HK-2 (cell line): ENCODE measurements at regions not wholly inside any gene's neighbourhood (a gene's known extent, or its start where the extent isn't known, plus 50 kb on each side); places are given as distances from the start of the nearest gene placed in this dataset.
"Not testable (repeated sequence)": the region's sequence is repeated elsewhere in the genome, so short reads cannot be mapped to it uniquely, and the experiment has no call there.

Experiments
- DNase-seq: peaks from one replicate; pipeline ENCODE4 v3.0.0-alpha.2; 2018; ENCODE audit not compliant: unreplicated experiment

GRCh38 chr14:26304056-26304455 is 293.8 kb downstream of the NOVA1 start:
- no peak for DNase-seq

DNA sequence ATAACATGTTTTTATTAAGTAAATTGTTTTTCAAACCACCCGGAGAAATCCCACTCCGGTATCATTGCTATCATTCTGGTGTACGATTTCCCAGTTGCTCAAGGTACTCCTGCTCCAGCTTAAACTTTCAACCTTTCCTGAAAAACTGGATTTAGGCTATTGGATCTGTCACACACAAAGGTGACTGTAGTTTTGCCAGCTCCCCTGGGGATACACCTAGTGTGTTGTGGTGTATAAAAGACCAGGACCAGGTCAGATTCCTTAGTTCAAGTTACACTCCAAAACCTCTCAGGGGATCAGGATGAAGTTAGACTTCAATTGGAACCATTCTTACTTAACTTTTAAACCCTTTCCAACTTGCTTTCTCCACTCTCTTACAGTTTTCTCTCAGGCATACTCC is 303.9 kb downstream of the NOVA1 start:
- no peak for DNase-seq

- no peak for DNase-seq
These were observed 307.8 kb downstream of the NOVA1 start for GRCh38 chr14:26289891-26290486.

- DNase-seq, result no peak
These were observed 311.0 kb downstream of the NOVA1 start for GRCh38 chr14:26286913-26287205.

- DNase-seq, result no peak
These were observed 311.5 kb downstream of the NOVA1 start for GRCh38 chr14:26286081-26286912.

DNA sequence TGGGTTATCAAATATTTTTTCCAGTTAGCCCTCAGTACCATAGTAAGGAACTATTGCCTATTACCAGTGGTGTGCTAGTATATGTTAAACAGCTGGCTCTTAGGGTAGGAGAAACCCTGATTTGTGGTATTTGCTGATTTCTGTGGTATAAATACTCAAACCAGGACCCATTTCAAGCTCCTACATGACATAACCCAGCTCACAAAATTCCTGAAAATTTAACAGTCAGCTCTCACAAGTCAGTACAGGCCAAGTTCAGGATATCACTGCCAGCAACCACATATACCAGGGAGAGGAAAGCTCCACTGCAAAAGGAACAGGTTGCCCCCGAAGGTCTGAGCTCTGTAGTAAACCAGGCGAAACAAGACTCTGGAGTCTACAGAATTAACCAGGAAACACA is 315.3 kb downstream of the NOVA1 start:
- DNase-seq, result no peak

- DNase-seq, result not testable (repeated sequence)
These were observed 315.8 kb downstream of the NOVA1 start for GRCh38 chr14:26282011-26282410.

GRCh38 chr14:26281280-26281998 is 316.4 kb downstream of the NOVA1 start:
- no peak for DNase-seq

- no peak for DNase-seq
These were observed 321.1 kb downstream of the NOVA1 start for GRCh38 chr14:26276757-26277156.

- no peak for DNase-seq
These were observed 332.6 kb downstream of the NOVA1 start for GRCh38 chr14:26265170-26265685.

- DNase-seq, result no peak
These were observed 336.3 kb downstream of the NOVA1 start for GRCh38 chr14:26261368-26262122.

GRCh38 chr14:26255213-26255612 is 342.6 kb downstream of the NOVA1 start:
- DNase-seq, result no peak

- no peak for DNase-seq
These were observed 345.7 kb downstream of the NOVA1 start for GRCh38 chr14:26252176-26252575.

- no peak for DNase-seq
These were observed 364.7 kb downstream of the NOVA1 start for GRCh38 chr14:26233118-26233517.

DNA sequence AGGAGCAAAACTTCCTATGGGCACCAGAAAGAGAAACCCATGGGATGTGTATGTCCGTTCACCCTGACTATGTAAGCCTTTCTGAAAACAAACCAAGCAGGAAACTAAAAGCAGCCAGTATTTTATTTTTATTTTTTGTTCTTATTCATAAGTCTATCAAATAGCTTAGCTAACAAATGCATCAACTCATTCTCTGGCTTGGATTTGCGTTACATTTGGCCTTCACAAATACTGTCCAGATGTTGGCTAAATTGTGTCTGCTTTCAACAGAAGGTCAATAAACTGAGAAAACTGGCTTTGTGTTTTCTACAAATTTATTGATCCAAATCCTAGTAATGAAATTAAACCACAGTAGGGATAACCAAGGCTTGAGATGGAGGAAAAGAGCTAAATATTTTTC is 379.0 kb downstream of the NOVA1 start:
- DNase-seq, result no peak

GRCh38 chr14:26217778-26218177 is 380.1 kb downstream of the NOVA1 start:
- DNase-seq, result no peak

DNA sequence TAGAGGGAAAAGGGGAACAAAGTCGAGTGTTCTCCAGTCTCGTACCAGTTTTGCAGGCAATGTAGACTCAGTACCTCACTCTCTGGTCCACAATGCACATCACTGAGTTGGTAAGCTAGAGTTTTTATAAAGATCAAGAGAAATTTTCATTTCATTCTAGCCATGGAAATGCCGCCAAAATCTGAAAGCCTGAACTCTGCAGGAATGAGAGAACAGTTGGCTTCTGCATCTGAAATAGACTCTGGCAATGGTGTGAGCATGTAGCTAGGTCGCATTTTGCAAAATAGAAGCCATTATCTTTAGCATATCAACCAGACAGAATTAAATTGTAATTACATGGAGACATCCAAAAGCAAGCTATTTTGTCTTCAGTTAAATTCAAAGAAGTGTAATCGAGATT is 381.0 kb downstream of the NOVA1 start:
- DNase-seq, result no peak

DNA sequence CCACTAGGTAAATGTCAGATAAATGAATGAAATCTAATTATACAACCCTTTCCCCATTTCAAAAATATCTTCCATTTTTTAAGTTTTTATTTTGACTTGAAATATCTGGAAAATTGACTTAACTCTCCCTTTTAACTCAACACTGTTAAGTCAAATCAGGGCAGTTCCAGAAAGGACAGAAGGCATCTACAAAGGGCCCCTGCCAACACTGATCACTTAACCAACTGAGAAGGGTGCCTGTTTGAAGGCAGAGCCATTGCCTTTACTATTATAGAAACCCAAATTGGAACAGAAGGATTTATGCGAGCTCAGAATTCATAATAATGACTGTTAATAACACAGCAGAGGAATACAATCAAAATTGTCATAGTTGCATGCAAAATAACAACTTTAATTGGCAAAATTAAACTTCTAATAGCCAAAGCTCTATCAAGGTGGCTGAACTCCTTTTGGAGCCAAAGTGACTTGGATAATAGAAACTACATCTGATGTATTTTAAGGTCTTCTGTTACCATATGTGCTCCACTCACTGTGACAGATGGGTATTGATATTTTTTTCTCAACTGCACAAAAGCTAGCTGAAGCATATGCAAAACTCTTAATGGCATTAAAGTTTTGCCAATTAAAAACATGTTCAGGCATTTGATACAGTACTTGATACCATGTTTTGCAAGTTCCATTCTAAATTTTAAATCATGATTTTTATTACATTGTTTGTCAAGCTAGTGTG is 383.8 kb downstream of the NOVA1 start:
- no peak for DNase-seq

DNA sequence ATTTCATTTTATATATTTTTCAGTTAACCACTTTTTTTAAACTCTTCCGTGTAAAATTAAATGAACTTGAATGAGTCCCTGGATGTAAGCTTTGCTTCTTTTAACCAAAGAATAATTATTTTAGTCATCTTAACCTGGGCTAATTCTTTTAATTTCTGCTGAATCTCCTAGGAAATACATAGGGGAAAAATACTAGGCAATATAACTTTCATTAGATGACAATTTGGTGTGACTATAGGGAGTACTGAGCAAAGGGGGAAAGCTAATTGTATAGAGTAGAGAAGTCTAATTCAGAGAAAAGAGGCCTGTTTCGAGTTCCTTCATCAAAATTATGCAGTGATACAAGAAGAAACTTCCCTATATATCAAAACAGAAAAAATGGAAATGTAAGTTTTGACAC is 388.1 kb downstream of the NOVA1 start:
- DNase-seq, result no peak

DNA sequence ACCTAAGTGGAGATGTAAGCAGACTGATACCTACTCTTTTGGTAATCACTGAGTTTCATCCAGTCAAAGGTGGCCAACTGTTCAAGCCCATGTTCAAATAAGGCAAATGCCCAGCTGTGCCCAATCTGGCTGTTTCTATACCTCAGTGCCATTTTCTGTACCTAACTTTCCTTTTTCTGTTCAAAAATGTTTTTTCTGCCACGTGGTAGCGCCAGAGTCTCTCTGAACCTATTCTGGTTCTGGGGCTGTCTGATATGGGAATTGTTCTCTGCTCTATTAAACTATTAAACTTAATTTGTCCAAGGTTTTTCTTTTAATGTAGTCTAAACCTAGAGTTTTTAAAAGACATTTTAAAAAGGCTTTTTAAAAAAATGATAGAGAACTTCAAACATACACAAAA is 391.2 kb downstream of the NOVA1 start:
- no peak for DNase-seq

- no peak for DNase-seq
These were observed 392.9 kb downstream of the NOVA1 start for GRCh38 chr14:26204728-26205479.
